Prostate gland (tissue), 2 donors: ENCODE measurements at regions not wholly inside any gene's neighbourhood (a gene's known extent, or its start where the extent isn't known, plus 50 kb on each side); places are given as distances from the start of the nearest gene placed in this dataset.

Source experiments
- CTCF ChIP-seq, 4 experiments: fragments of 200-600 bp in 2 of 4; fragments of 450-650 bp in 2 of 4; sonication (generic) in 2 of 4; IDR thresholded peaks; 1 replicate in 3 of 4; 2 replicates in 1 of 4; pipeline ENCODE4 v1.5.1; 2016 to 2019; ENCODE audit warnings: antibody characterized with exemption in 4 of 4, mild to moderate bottlenecking in 2 of 4, moderate library complexity in 2 of 4
- POLR2A ChIP-seq: fragments of 450-650 bp; IDR thresholded peaks from one replicate; pipeline ENCODE4 v1.6.1; 2016; ENCODE audit warnings: antibody characterized with exemption, mild to moderate bottlenecking
- POLR2AphosphoS5 ChIP-seq: sonication (generic); formaldehyde crosslinking; IDR thresholded peaks from one replicate; pipeline ENCODE4 v1.6.1; 2017; ENCODE audit warnings: antibody characterized with exemption

DNA sequence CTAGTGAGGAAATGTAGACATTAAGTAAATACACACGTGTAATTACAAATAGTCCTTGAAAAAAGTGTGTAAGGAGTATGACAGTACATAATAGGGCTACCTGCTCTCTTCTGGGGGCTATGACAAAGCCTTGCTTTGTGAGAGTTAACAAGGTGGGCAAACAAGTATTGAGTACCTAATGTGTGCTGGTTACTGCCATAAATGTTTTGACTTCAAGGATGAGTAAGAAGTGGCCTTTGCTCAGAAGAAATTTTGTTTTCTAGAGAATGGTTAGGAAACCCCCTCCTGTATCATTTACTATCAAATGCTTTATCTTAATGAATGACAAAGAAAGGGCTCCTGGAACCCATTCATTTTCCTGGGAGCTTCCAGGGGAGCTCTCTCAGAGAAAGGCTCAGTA lies 167.0 kb upstream of the CASK start:
- TF ChIP-seq CTCF (IDR thresholded peaks at IDR 0.05) (no peak), POLR2AphosphoS5 (no peak), POLR2A (no peak)
